MM.1S (cell line): ENCODE measurements at regions not wholly inside any gene's neighbourhood (a gene's known extent, or its start where the extent isn't known, plus 50 kb on each side); places are given as distances from the start of the nearest gene placed in this dataset.

ENCODE experiments used
- DNase-seq: peaks from one replicate; pipeline ENCODE4 v3.0.0-alpha.2; 2015
- H2AFZ ChIP-seq: fragments of 300-600 bp; sonication (generic); 2 replicates; pipeline ENCODE4 v1.6.0; 2016; ENCODE audit warnings: antibody characterized with exemption, low read length
- H3F3A ChIP-seq: fragments of 300-600 bp; sonication (generic); 2 replicates; pipeline ENCODE4 v1.6.1; 2016; ENCODE audit warnings: mild to moderate bottlenecking, antibody characterized with exemption, low read length, moderate library complexity, mixed read lengths; ENCODE audit not compliant: insufficient read depth
- H3K27ac ChIP-seq: fragments of 300-600 bp; sonication (generic); 2 replicates; pipeline ENCODE4 v1.5.1; 2016; ENCODE audit warnings: mild to moderate bottlenecking, low read length
- H3K27me3 ChIP-seq: fragments of 300-600 bp; sonication (generic); replicated peaks from 2 replicates; pipeline ENCODE4 v1.6.0; 2016; ENCODE audit warnings: low read length; ENCODE audit not compliant: insufficient read depth
- H3K36me3 ChIP-seq: fragments of 300-600 bp; sonication (generic); replicated peaks from 2 replicates; pipeline ENCODE4 v1.6.1; 2016; ENCODE audit warnings: mild to moderate bottlenecking, low read length, mixed read lengths; ENCODE audit not compliant: insufficient read depth
- H3K4me1 ChIP-seq: fragments of 300-600 bp; sonication (generic); 2 replicates; pipeline ENCODE4 v1.6.1; 2016; ENCODE audit warnings: low read length, mixed read lengths
- H3K4me2 ChIP-seq: fragments of 300-600 bp; sonication (generic); 2 replicates; pipeline ENCODE4 v1.6.0; 2016; ENCODE audit warnings: low read depth, low read length
- H3K4me3 ChIP-seq: fragments of 300-600 bp; sonication (generic); 2 replicates; pipeline ENCODE4 v1.5.1; 2016; ENCODE audit warnings: low read length, mixed read lengths
- H3K79me2 ChIP-seq: fragments of 300-600 bp; sonication (generic); 2 replicates; pipeline ENCODE4 v1.6.1; 2016; ENCODE audit warnings: mixed run types, low read length, mixed read lengths
- H3K9ac ChIP-seq: fragments of 300-600 bp; sonication (generic); 2 replicates; pipeline ENCODE4 v1.6.1; 2016; ENCODE audit warnings: low read length, mixed read lengths
- H3K9me2 ChIP-seq: fragments of 300-600 bp; sonication (generic); replicated peaks from 2 replicates; pipeline ENCODE4 v1.6.1; 2016; ENCODE audit warnings: mild to moderate bottlenecking, low read length, mixed read lengths; ENCODE audit not compliant: insufficient read depth
- H3K9me3 ChIP-seq: fragments of 300-600 bp; sonication (generic); replicated peaks from 2 replicates; pipeline ENCODE4 v1.6.1; 2016; ENCODE audit warnings: mild to moderate bottlenecking, low read length, mixed read lengths; ENCODE audit not compliant: insufficient read depth
- H4K20me1 ChIP-seq: fragments of 300-600 bp; sonication (generic); 2 replicates; pipeline ENCODE4 v1.6.1; 2016; ENCODE audit warnings: mild to moderate bottlenecking, low read length, moderate library complexity, mixed read lengths; ENCODE audit not compliant: insufficient read depth
- EZH2 ChIP-seq: fragments of 300-600 bp; sonication (generic); optimal IDR thresholded peaks from 2 replicates; pipeline ENCODE3; 2017; ENCODE audit warnings: low read depth, mild to moderate bottlenecking, antibody characterized with exemption, low read length, mixed read lengths
- EZH2phosphoT487 ChIP-seq: fragments of 300-600 bp; sonication (generic); IDR thresholded peaks from 2 replicates; pipeline ENCODE4 v1.6.1; 2018; ENCODE audit warnings: antibody characterized with exemption, low read length
- TF ChIP-seq, protein P1 (sequence below): fragments of 300-600 bp; sonication (generic); IDR thresholded peaks from 2 replicates; pipeline ENCODE4 v1.5.1; 2016; ENCODE audit warnings: antibody characterized with exemption, low read length, mixed read lengths

DNA sequence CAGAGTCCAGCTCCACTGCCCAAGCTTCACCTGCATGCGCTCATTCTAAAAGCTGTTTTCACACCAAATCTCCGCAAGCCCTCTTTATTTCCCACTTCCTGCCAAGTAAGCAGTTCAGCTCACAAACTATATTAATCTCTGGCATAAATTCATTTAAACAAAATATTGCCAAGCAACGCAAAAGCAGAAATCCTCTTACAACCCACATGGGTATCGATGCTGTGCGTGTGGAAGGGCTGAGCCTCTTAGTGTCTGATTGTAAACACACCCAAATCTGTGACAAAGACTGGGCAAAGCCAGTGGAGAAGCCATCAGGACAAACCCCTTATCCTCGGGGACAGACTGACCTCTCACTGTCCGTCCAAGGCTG, 124.3 kb upstream of the ATP2B2 start:
- Histone ChIP-seq H3K4me2 (no peak overlapping the region), H3K4me1 (no peaks in the 10 kb centered on the region), H3K27ac (no peak overlapping the region), H3K9me3 (no peaks in the 10 kb centered on the region), H4K20me1 (no peaks in the 10 kb centered on the region), H3K9ac (no peak overlapping the region), H3K9me2 (no peaks in the 10 kb centered on the region), H3K27me3 (peaks cover 27% of the 10 kb centered on the region; the same call in 1 of the 2 replicates), H3K4me3 (no peak overlapping the region), H3K79me2 (no peaks in the 10 kb centered on the region), H2AFZ (no peak overlapping the region), H3K36me3 (no peaks in the 10 kb centered on the region), H3F3A (no peaks in the 10 kb centered on the region)
- no peak for DNase-seq
- TF ChIP-seq, protein P1, sequence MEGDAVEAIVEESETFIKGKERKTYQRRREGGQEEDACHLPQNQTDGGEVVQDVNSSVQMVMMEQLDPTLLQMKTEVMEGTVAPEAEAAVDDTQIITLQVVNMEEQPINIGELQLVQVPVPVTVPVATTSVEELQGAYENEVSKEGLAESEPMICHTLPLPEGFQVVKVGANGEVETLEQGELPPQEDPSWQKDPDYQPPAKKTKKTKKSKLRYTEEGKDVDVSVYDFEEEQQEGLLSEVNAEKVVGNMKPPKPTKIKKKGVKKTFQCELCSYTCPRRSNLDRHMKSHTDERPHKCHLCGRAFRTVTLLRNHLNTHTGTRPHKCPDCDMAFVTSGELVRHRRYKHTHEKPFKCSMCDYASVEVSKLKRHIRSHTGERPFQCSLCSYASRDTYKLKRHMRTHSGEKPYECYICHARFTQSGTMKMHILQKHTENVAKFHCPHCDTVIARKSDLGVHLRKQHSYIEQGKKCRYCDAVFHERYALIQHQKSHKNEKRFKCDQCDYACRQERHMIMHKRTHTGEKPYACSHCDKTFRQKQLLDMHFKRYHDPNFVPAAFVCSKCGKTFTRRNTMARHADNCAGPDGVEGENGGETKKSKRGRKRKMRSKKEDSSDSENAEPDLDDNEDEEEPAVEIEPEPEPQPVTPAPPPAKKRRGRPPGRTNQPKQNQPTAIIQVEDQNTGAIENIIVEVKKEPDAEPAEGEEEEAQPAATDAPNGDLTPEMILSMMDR = no peak
- no peak for TF ChIP-seq EZH2
- no peak for TF ChIP-seq EZH2phosphoT487

DNA sequence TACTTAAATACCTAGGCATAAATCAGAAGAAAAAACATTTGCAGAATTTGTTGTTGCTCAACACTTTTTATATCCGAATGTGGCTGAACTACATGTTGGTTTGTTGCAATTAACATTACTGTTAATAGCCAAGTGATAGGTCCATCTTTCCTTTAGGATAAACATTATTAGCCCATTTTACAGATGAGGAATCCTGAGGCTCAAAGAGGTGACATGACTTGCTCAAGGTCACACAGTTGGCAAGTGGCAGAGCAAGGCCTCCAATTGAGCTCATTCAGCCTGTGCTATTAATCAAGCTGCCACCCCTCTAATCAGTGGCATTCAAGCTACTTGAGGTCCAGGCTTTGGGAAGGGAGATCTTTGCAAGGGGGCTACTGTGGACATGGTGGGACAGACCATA, 125.8 kb upstream of the ATP2B2 start:
- H3K36me3 ChIP-seq = no peaks in the 10 kb centered on the region
- H3K79me2 ChIP-seq = no peaks in the 10 kb centered on the region
- TF ChIP-seq EZH2 (no peak), EZH2phosphoT487 (no peak)
- TF ChIP-seq, protein P1 = no peak
- DNase-seq = no peak
- H3K27ac ChIP-seq = no peak overlapping the region
- no peaks in the 10 kb centered on the region for H3K9me2 ChIP-seq
- H3K27me3 ChIP-seq = peaks cover 12% of the 10 kb centered on the region; the same call in 1 of the 2 replicates
- no peak overlapping the region for H3K4me3 ChIP-seq
- no peaks in the 10 kb centered on the region for H3F3A ChIP-seq
- no peak overlapping the region for H3K9ac ChIP-seq
- no peak overlapping the region for H3K4me2 ChIP-seq
- no peak overlapping the region for H2AFZ ChIP-seq
- H3K4me1 ChIP-seq = no peaks in the 10 kb centered on the region
- H4K20me1 ChIP-seq = no peaks in the 10 kb centered on the region
- H3K9me3 ChIP-seq = no peaks in the 10 kb centered on the region

DNA sequence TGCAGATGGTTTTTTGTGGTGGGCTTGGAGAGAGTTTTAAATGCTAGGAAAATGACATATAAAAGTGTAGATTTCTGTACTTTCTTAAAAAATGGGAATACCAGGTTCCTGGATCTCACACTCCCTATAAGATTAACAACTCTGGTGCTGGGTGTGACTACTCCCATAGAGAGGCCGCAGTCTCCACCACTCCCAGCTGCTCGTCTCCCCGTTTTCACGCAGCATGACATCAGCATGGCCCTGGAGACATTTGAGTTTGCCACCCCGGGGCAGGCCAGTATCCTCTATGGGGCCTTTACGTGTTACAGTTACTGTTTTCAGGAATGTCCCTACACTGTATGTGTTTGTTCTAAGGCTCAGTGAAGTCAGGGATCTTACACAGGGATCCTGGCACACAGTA, 126.7 kb upstream of the ATP2B2 start:
- Histone ChIP-seq H3K27me3 (peaks cover 11% of the 10 kb centered on the region; the same call in 1 of the 2 replicates), H2AFZ (no peak overlapping the region), H3K27ac (no peak overlapping the region), H3K4me2 (no peak overlapping the region), H3K4me1 (no peaks in the 10 kb centered on the region), H3K79me2 (no peaks in the 10 kb centered on the region), H3K9me2 (no peaks in the 10 kb centered on the region), H3F3A (no peaks in the 10 kb centered on the region), H3K36me3 (no peaks in the 10 kb centered on the region), H3K4me3 (no peak overlapping the region), H4K20me1 (no peaks in the 10 kb centered on the region), H3K9ac (no peak overlapping the region), H3K9me3 (no peaks in the 10 kb centered on the region)
- no peak for DNase-seq
- TF ChIP-seq, protein P1 = no peak
- TF ChIP-seq EZH2 (no peak), EZH2phosphoT487 (no peak)
